ENCODE measurements at regions not wholly inside any gene's neighbourhood (a gene's known extent, or its start where the extent isn't known, plus 50 kb on each side); places are given as distances from the start of the nearest gene placed in this dataset.

GRCh38 chr3:194970066-194970465 is 284.4 kb downstream of the FAM43A start:
- no peak overlapping the region for H3K27ac Mint-ChIP-seq
- no peak for DNase-seq (ENCODE audit: low spot score)
- no peaks in the 10 kb centered on the region for H3K4me1 Mint-ChIP-seq (ENCODE audit: low read depth)
- H3K36me3 Mint-ChIP-seq (ENCODE audit: low read depth) = no peaks in the 10 kb centered on the region
- H3K9me3 Mint-ChIP-seq = no peaks in the 10 kb centered on the region
- no peak overlapping the region for H3K4me3 Mint-ChIP-seq
- peaks cover 13% of the 10 kb centered on the region for H3K27me3 Mint-ChIP-seq (ENCODE audit: insufficient read depth)
- intact Hi-C loops (cut with micrococcal nuclease) = no loop called here

GRCh38 chr3:194971009-194971408 is 285.3 kb downstream of the FAM43A start:
- intact Hi-C loops (cut with micrococcal nuclease) = no loop called here
- H3K9me3 Mint-ChIP-seq = no peaks in the 10 kb centered on the region
- H3K27me3 Mint-ChIP-seq (ENCODE audit: insufficient read depth) = peaks cover 13% of the 10 kb centered on the region
- no peak for DNase-seq (ENCODE audit: low spot score)
- H3K4me3 Mint-ChIP-seq = no peak overlapping the region
- H3K36me3 Mint-ChIP-seq (ENCODE audit: low read depth) = no peaks in the 10 kb centered on the region
- no peaks in the 10 kb centered on the region for H3K4me1 Mint-ChIP-seq (ENCODE audit: low read depth)
- no peak overlapping the region for H3K27ac Mint-ChIP-seq

- Mint-ChIP-seq H3K4me1 (ENCODE audit: low read depth) (no peaks in the 10 kb centered on the region), H3K36me3 (ENCODE audit: low read depth) (no peaks in the 10 kb centered on the region), H3K27ac (no peak overlapping the region), H3K4me3 (no peak overlapping the region), H3K27me3 (ENCODE audit: insufficient read depth) (peaks cover 13% of the 10 kb centered on the region), H3K9me3 (no peaks in the 10 kb centered on the region)
- DNase-seq (ENCODE audit: low spot score) = no peak
- intact Hi-C loops (cut with micrococcal nuclease) = no loop called here
Observed at GRCh38 chr3:194971965-194972364, 286.3 kb downstream of the FAM43A start.

DNA sequence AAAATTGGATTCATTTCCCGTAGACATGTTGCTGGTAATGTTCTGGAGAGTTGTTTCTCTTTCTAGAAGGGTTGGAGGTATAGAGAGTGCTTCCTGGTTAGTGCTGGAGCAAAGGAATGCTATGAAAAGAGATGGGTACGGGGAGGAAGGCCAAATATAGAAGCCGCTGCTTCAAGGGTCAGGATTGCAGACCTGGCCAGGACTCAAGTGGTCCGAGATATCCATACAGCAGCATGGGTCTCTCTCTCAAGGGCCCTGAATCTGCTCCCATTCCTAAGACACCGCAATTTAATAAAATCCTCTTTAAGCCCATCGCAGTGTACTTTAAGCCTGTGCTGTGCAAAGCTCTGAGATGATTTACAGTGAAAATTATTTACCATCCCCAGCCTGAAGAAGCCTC is 287.0 kb downstream of the FAM43A start:
- H3K27ac Mint-ChIP-seq = no peak overlapping the region
- no peaks in the 10 kb centered on the region for H3K9me3 Mint-ChIP-seq
- H3K27me3 Mint-ChIP-seq (ENCODE audit: insufficient read depth) = peaks cover 17% of the 10 kb centered on the region
- intact Hi-C loops (cut with micrococcal nuclease) = no loop called here
- DNase-seq (ENCODE audit: low spot score) = no peak
- H3K4me1 Mint-ChIP-seq (ENCODE audit: low read depth) = no peaks in the 10 kb centered on the region
- no peak overlapping the region for H3K4me3 Mint-ChIP-seq
- no peaks in the 10 kb centered on the region for H3K36me3 Mint-ChIP-seq (ENCODE audit: low read depth)

DNA sequence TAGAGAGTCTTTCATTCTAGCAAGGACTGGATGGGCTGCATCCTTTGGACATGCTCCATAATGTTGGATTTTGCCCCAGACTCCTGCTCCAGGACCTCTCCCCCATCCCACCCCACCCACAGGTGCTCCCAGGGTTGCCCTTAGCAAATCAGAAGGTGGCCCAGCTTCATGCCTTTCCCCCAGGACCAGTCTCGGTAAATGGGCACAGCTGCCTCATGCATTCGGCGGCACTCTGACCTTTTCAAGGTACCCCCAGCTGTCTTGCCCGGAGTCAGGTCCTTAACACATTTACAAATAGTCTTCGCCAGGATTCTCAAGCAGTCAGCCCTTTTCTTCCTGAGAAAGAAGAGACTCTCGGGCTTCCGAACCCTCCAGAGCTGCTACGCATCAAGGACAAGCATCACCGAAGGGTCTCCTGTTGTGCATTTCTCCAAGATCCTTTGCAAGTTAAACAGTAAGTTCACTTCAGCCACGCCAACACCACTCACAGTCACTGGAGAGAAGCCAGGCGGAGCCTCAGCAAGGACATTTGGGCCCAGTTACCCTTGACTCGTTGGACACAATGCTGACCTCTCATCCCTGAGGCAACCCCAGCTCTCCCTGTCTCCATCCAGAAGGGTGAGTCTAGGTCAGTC is 287.8 kb downstream of the FAM43A start:
- no peaks in the 10 kb centered on the region for H3K4me1 Mint-ChIP-seq (ENCODE audit: low read depth)
- H3K27me3 Mint-ChIP-seq (ENCODE audit: insufficient read depth) = peaks cover 9% of the 10 kb centered on the region
- no peak overlapping the region for H3K4me3 Mint-ChIP-seq
- H3K36me3 Mint-ChIP-seq (ENCODE audit: low read depth) = no peaks in the 10 kb centered on the region
- intact Hi-C loops (cut with micrococcal nuclease) = no loop called here
- no peak for DNase-seq (ENCODE audit: low spot score)
- H3K9me3 Mint-ChIP-seq = no peaks in the 10 kb centered on the region
- no peak overlapping the region for H3K27ac Mint-ChIP-seq

DNA sequence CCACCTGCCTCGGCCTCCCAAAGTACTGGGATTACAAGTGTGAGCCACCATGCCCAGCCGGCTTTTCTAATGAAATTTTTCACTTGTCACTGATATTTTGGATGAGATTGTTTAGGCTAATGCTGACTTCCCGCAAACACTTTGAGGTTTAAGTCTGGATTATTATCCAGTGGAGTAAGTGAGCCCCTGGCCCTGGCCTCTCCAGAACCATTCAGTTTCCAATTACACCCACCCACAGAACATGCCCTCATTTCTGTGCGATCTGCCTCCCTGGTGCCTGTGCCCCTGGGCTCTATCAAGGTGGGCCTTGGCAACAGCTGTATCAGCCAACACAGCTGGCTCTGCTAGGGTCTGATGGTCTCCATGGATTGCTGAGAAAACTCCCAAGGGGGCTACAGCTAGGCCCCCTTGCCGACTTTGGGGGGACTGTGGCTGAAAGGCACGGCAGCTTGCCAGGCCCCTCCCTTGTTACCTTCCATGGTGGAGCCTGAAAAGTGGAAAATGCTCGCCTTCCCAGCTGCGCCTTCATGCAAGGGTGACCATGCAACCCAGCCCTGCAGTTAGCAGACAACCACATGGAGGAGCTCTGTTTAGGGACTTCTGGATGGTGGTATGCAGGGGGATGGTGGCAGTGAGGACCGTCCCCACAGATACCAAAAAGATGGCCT is 288.9 kb downstream of the FAM43A start:
- Mint-ChIP-seq H3K36me3 (ENCODE audit: low read depth) (no peaks in the 10 kb centered on the region), H3K27me3 (ENCODE audit: insufficient read depth) (peaks cover 9% of the 10 kb centered on the region), H3K27ac (no peak overlapping the region), H3K9me3 (no peaks in the 10 kb centered on the region), H3K4me3 (no peak overlapping the region), H3K4me1 (ENCODE audit: low read depth) (no peaks in the 10 kb centered on the region)
- intact Hi-C loops (cut with micrococcal nuclease) = no loop called here
- no peak for DNase-seq (ENCODE audit: low spot score)

GRCh38 chr3:194976049-194976451 is 290.4 kb downstream of the FAM43A start:
- Mint-ChIP-seq H3K36me3 (ENCODE audit: low read depth) (no peaks in the 10 kb centered on the region), H3K27me3 (ENCODE audit: insufficient read depth) (peaks cover 7% of the 10 kb centered on the region), H3K27ac (no peak overlapping the region), H3K4me1 (ENCODE audit: low read depth) (no peaks in the 10 kb centered on the region), H3K4me3 (no peak overlapping the region), H3K9me3 (no peaks in the 10 kb centered on the region)
- no peak for DNase-seq (ENCODE audit: low spot score)
- intact Hi-C loops (cut with micrococcal nuclease) = no loop called here

- H3K27me3 Mint-ChIP-seq (ENCODE audit: insufficient read depth) = peaks cover 7% of the 10 kb centered on the region
- H3K27ac Mint-ChIP-seq = no peak overlapping the region
- no peak overlapping the region for H3K4me3 Mint-ChIP-seq
- no peaks in the 10 kb centered on the region for H3K9me3 Mint-ChIP-seq
- intact Hi-C loops (cut with micrococcal nuclease) = no loop called here
- H3K36me3 Mint-ChIP-seq (ENCODE audit: low read depth) = no peaks in the 10 kb centered on the region
- H3K4me1 Mint-ChIP-seq (ENCODE audit: low read depth) = no peaks in the 10 kb centered on the region
- no peak for DNase-seq (ENCODE audit: low spot score)
Observed at GRCh38 chr3:194976874-194977273, 291.2 kb downstream of the FAM43A start.

GRCh38 chr3:194977356-194977755 is 291.7 kb downstream of the FAM43A start:
- Mint-ChIP-seq H3K4me1 (ENCODE audit: low read depth) (no peaks in the 10 kb centered on the region), H3K4me3 (no peak overlapping the region), H3K27ac (no peak overlapping the region), H3K9me3 (no peaks in the 10 kb centered on the region), H3K36me3 (ENCODE audit: low read depth) (no peaks in the 10 kb centered on the region), H3K27me3 (ENCODE audit: insufficient read depth) (peaks cover 9% of the 10 kb centered on the region)
- intact Hi-C loops (cut with micrococcal nuclease) = no loop called here
- no peak for DNase-seq (ENCODE audit: low spot score)

DNA sequence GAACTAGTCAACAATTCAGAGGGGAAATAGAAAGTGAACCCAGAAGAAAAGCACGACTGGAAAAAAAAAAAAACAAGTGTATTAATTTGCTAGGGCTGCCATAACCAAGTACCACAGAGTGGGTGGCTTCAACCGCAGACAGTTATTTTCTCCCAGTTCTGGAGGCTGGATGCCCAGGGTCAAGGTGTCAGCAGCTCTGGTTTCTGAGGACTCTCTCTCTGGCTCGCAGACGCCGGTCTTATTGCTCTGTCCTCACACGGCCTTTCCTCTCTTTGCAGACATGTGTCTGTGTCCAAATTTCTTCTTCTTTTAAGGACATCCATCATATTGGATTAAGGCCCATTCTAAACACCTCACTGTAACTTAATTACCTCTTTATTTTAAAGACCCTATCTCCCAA is 291.8 kb downstream of the XXYLT1 start:
- no peak for DNase-seq (ENCODE audit: low spot score)
- Mint-ChIP-seq H3K9me3 (no peaks in the 10 kb centered on the region), H3K27ac (no peak overlapping the region), H3K4me3 (no peak overlapping the region), H3K36me3 (ENCODE audit: low read depth) (no peaks in the 10 kb centered on the region), H3K4me1 (ENCODE audit: low read depth) (no peaks in the 10 kb centered on the region), H3K27me3 (ENCODE audit: insufficient read depth) (peaks cover 14% of the 10 kb centered on the region)
- intact Hi-C loops (cut with micrococcal nuclease) = no loop called here

DNA sequence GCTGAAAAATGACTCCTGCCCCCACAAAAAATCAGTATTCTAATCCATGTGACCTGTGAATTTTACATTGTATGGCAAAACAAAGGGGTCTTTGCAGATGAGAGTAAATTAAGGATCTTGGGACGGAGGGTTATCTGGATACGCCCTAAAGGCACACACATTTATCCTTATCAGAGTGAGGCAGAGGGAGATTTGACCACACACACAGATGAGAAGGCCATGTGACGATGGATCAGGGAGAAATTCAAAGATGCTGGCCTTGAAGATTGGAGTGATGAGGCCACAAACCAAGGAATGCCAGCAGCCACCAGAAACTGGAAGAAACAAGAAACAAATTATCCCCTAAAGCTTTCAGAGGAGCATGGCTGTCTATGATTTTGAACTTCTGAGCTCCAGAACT is 288.5 kb downstream of the XXYLT1 start:
- no peaks in the 10 kb centered on the region for H3K36me3 Mint-ChIP-seq (ENCODE audit: low read depth)
- no peak for DNase-seq (ENCODE audit: low spot score)
- intact Hi-C loops (cut with micrococcal nuclease) = no loop called here
- H3K4me1 Mint-ChIP-seq (ENCODE audit: low read depth) = no peaks in the 10 kb centered on the region
- no peak overlapping the region for H3K4me3 Mint-ChIP-seq
- no peak overlapping the region for H3K27ac Mint-ChIP-seq
- H3K9me3 Mint-ChIP-seq = no peaks in the 10 kb centered on the region
- H3K27me3 Mint-ChIP-seq (ENCODE audit: insufficient read depth) = peaks cover 12% of the 10 kb centered on the region

DNA sequence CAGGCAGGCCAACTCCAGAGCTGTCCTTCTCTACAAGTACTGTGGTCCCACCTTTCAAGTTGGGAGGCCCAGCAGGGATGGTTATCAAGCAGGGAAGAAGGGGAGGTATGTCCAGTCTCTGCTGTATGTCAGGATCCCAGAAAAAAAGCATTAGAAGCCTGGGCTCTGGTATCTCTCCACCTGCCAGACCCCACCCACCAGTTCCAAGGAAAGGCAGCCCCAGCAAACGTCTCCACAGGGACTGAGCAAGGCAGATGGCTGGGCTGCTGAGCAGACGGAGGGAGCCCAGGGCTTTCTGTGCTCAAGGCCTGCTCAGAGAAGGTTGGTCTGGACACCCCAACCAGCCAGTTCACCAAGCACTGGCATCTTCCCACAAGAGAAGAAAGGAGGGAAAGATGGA is 287.8 kb downstream of the XXYLT1 start:
- Mint-ChIP-seq H3K4me3 (no peak overlapping the region), H3K27me3 (ENCODE audit: insufficient read depth) (peaks cover 11% of the 10 kb centered on the region), H3K36me3 (ENCODE audit: low read depth) (no peaks in the 10 kb centered on the region), H3K9me3 (no peaks in the 10 kb centered on the region), H3K27ac (no peak overlapping the region), H3K4me1 (ENCODE audit: low read depth) (no peaks in the 10 kb centered on the region)
- intact Hi-C loops (cut with micrococcal nuclease) = no loop called here
- DNase-seq (ENCODE audit: low spot score) = no peak

DNA sequence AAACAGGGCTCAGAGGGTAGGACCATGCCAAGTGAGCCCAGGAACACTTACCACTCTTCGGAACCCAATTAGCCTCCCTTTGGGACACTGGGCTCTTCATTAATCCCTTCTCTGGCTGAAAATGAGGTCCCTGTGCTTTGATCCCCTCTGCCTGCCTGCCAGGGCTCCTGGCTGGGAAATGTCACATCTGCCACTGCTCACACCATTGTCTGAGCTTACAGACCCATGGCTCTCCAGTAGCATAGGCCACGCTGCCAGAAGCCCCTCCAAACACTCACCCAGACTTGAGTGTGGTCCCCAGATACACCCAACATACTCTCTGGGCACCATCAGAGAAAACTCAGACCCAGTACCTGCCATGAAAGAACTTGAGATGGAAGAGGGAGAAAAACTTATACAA is 287.3 kb downstream of the XXYLT1 start:
- H3K36me3 Mint-ChIP-seq (ENCODE audit: low read depth) = no peaks in the 10 kb centered on the region
- no peak overlapping the region for H3K27ac Mint-ChIP-seq
- no peaks in the 10 kb centered on the region for H3K4me1 Mint-ChIP-seq (ENCODE audit: low read depth)
- H3K27me3 Mint-ChIP-seq (ENCODE audit: insufficient read depth) = peaks cover 11% of the 10 kb centered on the region
- H3K9me3 Mint-ChIP-seq = no peaks in the 10 kb centered on the region
- intact Hi-C loops (cut with micrococcal nuclease) = no loop called here
- DNase-seq (ENCODE audit: low spot score) = no peak
- H3K4me3 Mint-ChIP-seq = no peak overlapping the region

DNA sequence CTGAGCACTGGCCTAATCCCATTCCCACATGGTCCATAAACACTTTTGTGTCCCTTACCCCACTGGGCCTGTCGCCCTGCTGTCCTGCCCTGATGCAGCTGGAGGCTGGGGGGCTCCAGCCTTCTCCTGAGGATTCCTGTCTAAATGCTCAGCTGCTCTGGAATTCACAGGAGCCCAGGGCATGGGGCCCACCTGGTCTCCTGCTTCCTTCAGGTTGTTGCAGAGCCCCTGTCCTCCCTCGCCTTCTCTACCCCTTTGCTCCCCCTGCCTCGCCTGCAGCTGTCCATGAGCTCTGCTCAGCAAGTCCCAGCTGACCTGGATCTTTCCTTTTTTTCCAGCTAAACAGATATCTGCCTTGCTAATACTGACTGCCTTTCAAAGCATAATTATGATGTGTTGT is 286.9 kb downstream of the XXYLT1 start:
- no peak for DNase-seq (ENCODE audit: low spot score)
- peaks cover 11% of the 10 kb centered on the region for H3K27me3 Mint-ChIP-seq (ENCODE audit: insufficient read depth)
- no peaks in the 10 kb centered on the region for H3K36me3 Mint-ChIP-seq (ENCODE audit: low read depth)
- H3K9me3 Mint-ChIP-seq = no peaks in the 10 kb centered on the region
- intact Hi-C loops (cut with micrococcal nuclease) = no loop called here
- no peak overlapping the region for H3K27ac Mint-ChIP-seq
- H3K4me3 Mint-ChIP-seq = no peak overlapping the region
- H3K4me1 Mint-ChIP-seq (ENCODE audit: low read depth) = no peaks in the 10 kb centered on the region
